Midbrain (tissue), 1 donor: ENCODE measurements at regions not wholly inside any gene's neighbourhood (a gene's known extent, or its start where the extent isn't known, plus 50 kb on each side); places are given as distances from the start of the nearest gene placed in this dataset.
"Not testable (repeated sequence)": the region's sequence is repeated elsewhere in the genome, so short reads cannot be mapped to it uniquely, and the experiment has no call there.

Source experiments
- DNase-seq: peaks from one replicate; lab custom pipeline; 2025; lab: John Stamatoyannopoulos, UW

GRCh38 chr21:41589131-41589530 is 81.2 kb upstream of the TMPRSS2 start:
- no peak for DNase-seq

GRCh38 chr21:41585199-41585994 is 77.4 kb upstream of the TMPRSS2 start:
- no peak for DNase-seq

GRCh38 chr21:41584603-41585176 is 76.7 kb upstream of the TMPRSS2 start:
- no peak for DNase-seq

- no peak for DNase-seq
These were observed 75.4 kb upstream of the TMPRSS2 start for GRCh38 chr21:41583274-41583790.

GRCh38 chr21:41582866-41583265 is 74.9 kb upstream of the TMPRSS2 start:
- no peak for DNase-seq

GRCh38 chr21:41582298-41582840 is 74.4 kb upstream of the TMPRSS2 start:
- DNase-seq, result no peak

- no peak for DNase-seq
These were observed 73.8 kb upstream of the TMPRSS2 start for GRCh38 chr21:41581592-41582228.

- no peak for DNase-seq
These were observed 73.0 kb upstream of the TMPRSS2 start for GRCh38 chr21:41580758-41581554.

- DNase-seq, result no peak
These were observed 71.7 kb upstream of the TMPRSS2 start for GRCh38 chr21:41579692-41580091.

GRCh38 chr21:41578716-41579115 is 70.8 kb upstream of the TMPRSS2 start:
- no peak for DNase-seq

- no peak for DNase-seq
These were observed 70.1 kb upstream of the TMPRSS2 start for GRCh38 chr21:41578083-41578482.

GRCh38 chr21:41576013-41576615 is 68.2 kb upstream of the TMPRSS2 start:
- DNase-seq, result no peak

GRCh38 chr21:41573902-41574690 is 66.1 kb upstream of the TMPRSS2 start:
- no peak for DNase-seq

- no peak for DNase-seq
These were observed 64.1 kb upstream of the TMPRSS2 start for GRCh38 chr21:41571938-41572510.

GRCh38 chr21:41570791-41571355 is 62.9 kb upstream of the TMPRSS2 start:
- DNase-seq, result no peak

GRCh38 chr21:41568606-41569385 is 60.8 kb upstream of the TMPRSS2 start:
- DNase-seq, result no peak

GRCh38 chr21:41567901-41568510 is 60.0 kb upstream of the TMPRSS2 start:
- DNase-seq, result no peak

- not testable (repeated sequence) for DNase-seq
These were observed 59.3 kb upstream of the TMPRSS2 start for GRCh38 chr21:41567237-41567636.
